Naive thymus-derived CD8-positive, alpha-beta T cell (primary cell): ENCODE measurements at regions not wholly inside any gene's neighbourhood (a gene's known extent, or its start where the extent isn't known, plus 50 kb on each side); places are given as distances from the start of the nearest gene placed in this dataset.
"Not testable (repeated sequence)": the region's sequence is repeated elsewhere in the genome, so short reads cannot be mapped to it uniquely, and the experiment has no call there.

Experiments used
- ATAC-seq, 2 donors: fragments of 150-1000 bp; cut with Tn5 transposase in 1 of 2; sonication (Bioruptor Pico), chemical (Tn5 transposase) in 1 of 2; 1 replicate in 1 of 2; 2 replicates in 1 of 2; pipeline ENCODE4 v1.10.0; 2021; ENCODE audit warnings: mild to moderate bottlenecking in 2 of 2, moderate library complexity in 2 of 2
- POLR2A ChIA-PET: fragments of 350-600 bp; sonication (Branson Sonifier 250); formaldehyde crosslinking; loops from one replicate; lab custom pipeline; 2021; ENCODE audit warnings: antibody characterized with exemption; lab: Charles Lee
- DNase-seq, 10 donors: peaks; one replicate each; pipeline versions ENCODE4 v3.0.0 to v3.0.0-alpha.2; 2020 to 2022
- H3K27ac Mint-ChIP-seq, 10 donors: one replicate each; pipeline ENCODE4 v1.8.0; 2020 to 2022; ENCODE audit warnings: mild to moderate bottlenecking in 10 of 10, mixed read lengths in 10 of 10, moderate library complexity in 4 of 10, inconsistent platforms in 1 of 10
- H3K27me3 Mint-ChIP-seq, 5 donors: one replicate each; pipeline ENCODE4 v1.8.0; 2021 to 2022; ENCODE audit warnings: mixed read lengths in 5 of 5
- H3K36me3 Mint-ChIP-seq, 3 donors: one replicate each; pipeline ENCODE4 v1.8.0; 2020 to 2022; ENCODE audit warnings: mixed read lengths in 3 of 3, mild to moderate bottlenecking in 2 of 3, inconsistent platforms in 1 of 3
- H3K4me1 Mint-ChIP-seq, 4 donors: one replicate each; pipeline ENCODE4 v1.8.0; 2021 to 2022; ENCODE audit warnings: mixed read lengths in 4 of 4
- H3K4me3 Mint-ChIP-seq, 10 donors: one replicate each; pipeline ENCODE4 v1.8.0; 2020 to 2022; ENCODE audit warnings: mild to moderate bottlenecking in 10 of 10, mixed read lengths in 10 of 10, moderate library complexity in 6 of 10, inconsistent platforms in 1 of 10
- H3K9me3 Mint-ChIP-seq, 9 donors: one replicate each; pipeline ENCODE4 v1.8.0; 2020 to 2022; ENCODE audit warnings: mixed read lengths in 9 of 9, mild to moderate bottlenecking in 3 of 9, inconsistent platforms in 1 of 9, moderate library complexity in 1 of 9

- no peaks in the 10 kb centered on the region for H3K9me3 Mint-ChIP-seq
These were observed 226.2 kb upstream of the C1orf174 start for GRCh38 chr1:4126251-4126650.

GRCh38 chr1:4126731-4127591 is 226.9 kb upstream of the C1orf174 start:
- peaks cover 0 to 12% (median 4%) of the 10 kb centered on the region in 5 donors for H3K27me3 Mint-ChIP-seq

More at GRCh38 chr1:4126251-4126650, 226.2 kb upstream of the C1orf174 start:
- H3K27me3 Mint-ChIP-seq = peaks cover 0 to 14% (median 0%) of the 10 kb centered on the region in 5 donors
- no peaks in the 10 kb centered on the region for H3K36me3 Mint-ChIP-seq
- POLR2A ChIA-PET = no interaction called here
- no peak overlapping the region for H3K4me3 Mint-ChIP-seq
- DNase-seq = no peak
- H3K27ac Mint-ChIP-seq = no peak overlapping the region
- no peaks in the 10 kb centered on the region for H3K4me1 Mint-ChIP-seq
- no peak for ATAC-seq

GRCh38 chr1:4127592-4128140 is 227.6 kb upstream of the C1orf174 start:
- no peak overlapping the region for H3K4me3 Mint-ChIP-seq
- POLR2A ChIA-PET = no interaction called here
- no peaks in the 10 kb centered on the region for H3K9me3 Mint-ChIP-seq
- H3K36me3 Mint-ChIP-seq = no peaks in the 10 kb centered on the region
- ATAC-seq (no peak), DNase-seq (no peak)
- H3K27ac Mint-ChIP-seq = no peak overlapping the region
- H3K4me1 Mint-ChIP-seq = no peaks in the 10 kb centered on the region
- H3K27me3 Mint-ChIP-seq = peaks cover 0 to 13% (median 6%) of the 10 kb centered on the region in 5 donors

More at GRCh38 chr1:4126731-4127591, 226.9 kb upstream of the C1orf174 start:
- no peaks in the 10 kb centered on the region for H3K36me3 Mint-ChIP-seq
- no peaks in the 10 kb centered on the region for H3K9me3 Mint-ChIP-seq
- no peak overlapping the region for H3K4me3 Mint-ChIP-seq
- ATAC-seq (no peak), DNase-seq (no peak)
- no peak overlapping the region for H3K27ac Mint-ChIP-seq
- POLR2A ChIA-PET = no interaction called here
- H3K4me1 Mint-ChIP-seq = no peaks in the 10 kb centered on the region

DNA sequence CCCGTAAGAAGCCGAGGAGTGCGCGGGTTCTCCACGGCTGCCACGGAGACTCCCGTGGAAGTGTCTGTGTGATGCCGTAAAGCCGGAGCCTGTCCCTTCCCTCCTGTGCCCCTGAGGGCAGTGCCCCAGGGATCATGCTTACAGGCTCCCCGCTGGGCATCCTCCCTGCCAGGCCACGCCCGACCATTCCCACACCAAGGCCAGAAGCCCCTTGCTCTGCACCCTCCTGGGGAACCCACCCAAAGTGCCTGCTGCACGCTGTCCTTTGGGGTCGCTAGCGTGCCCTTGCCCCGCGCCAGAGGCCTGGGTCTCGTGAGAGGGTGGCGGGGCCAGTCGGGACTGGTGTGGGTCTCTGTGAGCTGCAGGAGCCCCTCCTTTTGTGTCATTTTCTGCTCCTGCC is 228.5 kb upstream of the C1orf174 start:
- no peak overlapping the region for H3K27ac Mint-ChIP-seq
- DNase-seq = no peak
- H3K4me3 Mint-ChIP-seq = no peak overlapping the region
- no peaks in the 10 kb centered on the region for H3K4me1 Mint-ChIP-seq
- H3K27me3 Mint-ChIP-seq = peaks cover 0 to 16% (median 11%) of the 10 kb centered on the region in 5 donors
- no peaks in the 10 kb centered on the region for H3K36me3 Mint-ChIP-seq
- no peaks in the 10 kb centered on the region for H3K9me3 Mint-ChIP-seq
- POLR2A ChIA-PET = no interaction called here
- ATAC-seq = no peak

DNA sequence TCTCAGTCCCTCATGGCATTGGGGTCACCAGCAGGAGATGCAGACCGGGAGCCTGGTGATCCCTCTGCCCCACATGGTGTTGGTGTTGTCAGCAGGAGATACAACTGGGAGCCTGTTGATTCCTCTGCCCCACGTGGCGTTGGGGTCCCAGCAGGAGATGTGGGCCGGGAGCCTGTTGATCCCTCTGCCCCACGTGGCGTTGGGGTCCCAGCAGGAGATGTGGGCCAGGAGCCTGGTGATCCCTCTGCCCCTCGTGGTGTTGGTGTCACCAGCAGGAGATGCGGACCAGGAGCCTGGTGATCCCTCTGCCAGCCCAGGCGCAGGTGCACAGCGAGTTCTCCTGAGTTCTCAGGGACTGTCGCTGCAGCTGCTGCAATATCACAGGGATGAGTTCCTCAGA is 229.6 kb upstream of the C1orf174 start:
- H3K27ac Mint-ChIP-seq = no peak overlapping the region
- no peaks in the 10 kb centered on the region for H3K4me1 Mint-ChIP-seq
- ATAC-seq = no peak
- no peak for DNase-seq
- no peaks in the 10 kb centered on the region for H3K36me3 Mint-ChIP-seq
- POLR2A ChIA-PET = no interaction called here
- H3K27me3 Mint-ChIP-seq = peaks cover 0 to 18% (median 16%) of the 10 kb centered on the region in 5 donors
- H3K9me3 Mint-ChIP-seq = peaks cover 0 to 3% (median 0%) of the 10 kb centered on the region in 9 donors
- no peak overlapping the region for H3K4me3 Mint-ChIP-seq

DNA sequence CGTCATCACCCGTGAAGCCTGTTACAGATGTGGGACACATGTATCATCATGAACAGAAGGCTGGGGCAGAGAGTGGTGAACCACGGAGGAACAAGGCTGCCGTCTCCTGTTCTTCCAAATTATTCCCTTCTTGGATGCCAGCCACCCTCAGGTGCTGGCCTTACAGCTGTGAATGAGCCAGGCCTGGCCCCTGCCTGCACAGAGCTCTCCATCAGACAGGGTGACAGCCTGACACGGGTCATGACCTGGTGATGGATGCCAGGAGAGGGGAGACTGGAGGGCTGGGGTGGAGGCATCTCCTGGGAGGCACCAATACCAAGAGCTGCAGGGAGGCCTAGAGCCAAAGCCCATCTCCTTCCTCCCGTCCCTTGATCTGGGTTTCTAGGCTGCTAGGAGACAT is 230.0 kb upstream of the C1orf174 start:
- H3K27ac Mint-ChIP-seq = no peak overlapping the region
- POLR2A ChIA-PET = no interaction called here
- ATAC-seq = no peak
- no peaks in the 10 kb centered on the region for H3K36me3 Mint-ChIP-seq
- no peak for DNase-seq
- H3K4me3 Mint-ChIP-seq = no peak overlapping the region
- H3K27me3 Mint-ChIP-seq = peaks cover 0 to 18% (median 16%) of the 10 kb centered on the region in 5 donors
- no peaks in the 10 kb centered on the region for H3K4me1 Mint-ChIP-seq
- H3K9me3 Mint-ChIP-seq = peaks cover 0 to 3% (median 0%) of the 10 kb centered on the region in 9 donors

- H3K27me3 Mint-ChIP-seq = peaks cover 0 to 18% (median 16%) of the 10 kb centered on the region in 5 donors
- no peaks in the 10 kb centered on the region for H3K36me3 Mint-ChIP-seq
- POLR2A ChIA-PET = no interaction called here
- ATAC-seq (no peak), DNase-seq (no peak)
- no peaks in the 10 kb centered on the region for H3K4me1 Mint-ChIP-seq
- H3K4me3 Mint-ChIP-seq = no peak overlapping the region
- no peak overlapping the region for H3K27ac Mint-ChIP-seq
- peaks cover 0 to 16% (median 0%) of the 10 kb centered on the region in 9 donors for H3K9me3 Mint-ChIP-seq
These were observed 231.7 kb upstream of the C1orf174 start for GRCh38 chr1:4131734-4132133.

DNA sequence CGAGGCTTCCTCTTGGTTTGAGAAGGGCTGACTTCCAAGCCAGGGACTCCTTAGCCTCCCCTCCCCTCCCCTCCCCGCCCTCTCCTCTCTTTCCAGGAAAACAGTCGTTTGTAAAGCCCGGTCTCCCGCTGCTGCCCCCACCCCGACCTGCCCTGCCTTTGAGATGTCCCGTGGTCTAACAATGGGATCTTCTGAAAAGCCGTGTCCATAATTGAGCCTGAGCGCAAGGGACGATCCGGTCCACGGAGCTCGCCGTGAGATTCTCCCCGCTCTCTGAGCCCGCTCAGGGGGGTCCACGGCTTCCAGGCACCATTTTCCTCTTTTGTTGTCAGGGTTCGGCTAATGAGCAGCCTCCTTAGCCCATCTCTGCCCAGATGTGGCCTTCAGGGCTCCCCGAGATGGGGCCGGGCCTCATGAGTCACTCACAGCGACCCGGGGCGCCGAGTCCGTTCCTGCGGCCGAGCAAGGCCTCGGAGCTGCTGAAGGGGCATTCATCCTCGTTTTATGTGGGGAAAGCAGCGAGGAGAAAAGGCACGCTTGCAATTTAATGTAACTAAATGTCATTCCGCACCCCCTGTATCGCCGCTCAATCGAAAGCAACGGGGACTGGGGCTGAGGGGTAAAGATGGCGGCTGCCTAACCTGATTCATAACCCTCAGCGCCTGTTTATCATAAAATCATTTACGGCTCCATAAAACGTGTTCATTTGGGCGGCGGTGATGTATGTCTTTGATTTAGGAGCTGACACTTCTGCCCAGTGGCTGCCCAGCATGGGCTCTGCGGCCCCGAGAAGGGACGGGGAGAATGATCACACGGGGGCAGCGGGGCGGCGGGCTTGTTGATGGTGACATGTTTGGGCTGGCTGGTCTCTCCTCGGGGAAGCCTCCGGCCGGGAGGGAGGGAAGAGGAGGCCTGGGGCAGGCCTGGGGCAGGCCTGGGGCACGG is 232.6 kb upstream of the C1orf174 start:
- no peaks in the 10 kb centered on the region for H3K36me3 Mint-ChIP-seq
- ATAC-seq = no peak
- H3K27me3 Mint-ChIP-seq = peaks cover 0 to 17% (median 16%) of the 10 kb centered on the region in 5 donors
- peaks cover 0 to 20% (median 0%) of the 10 kb centered on the region in 9 donors for H3K9me3 Mint-ChIP-seq
- no peaks in the 10 kb centered on the region for H3K4me1 Mint-ChIP-seq
- H3K4me3 Mint-ChIP-seq = no peak overlapping the region
- H3K27ac Mint-ChIP-seq = no peak overlapping the region
- POLR2A ChIA-PET = no interaction called here
- no peak for DNase-seq

DNA sequence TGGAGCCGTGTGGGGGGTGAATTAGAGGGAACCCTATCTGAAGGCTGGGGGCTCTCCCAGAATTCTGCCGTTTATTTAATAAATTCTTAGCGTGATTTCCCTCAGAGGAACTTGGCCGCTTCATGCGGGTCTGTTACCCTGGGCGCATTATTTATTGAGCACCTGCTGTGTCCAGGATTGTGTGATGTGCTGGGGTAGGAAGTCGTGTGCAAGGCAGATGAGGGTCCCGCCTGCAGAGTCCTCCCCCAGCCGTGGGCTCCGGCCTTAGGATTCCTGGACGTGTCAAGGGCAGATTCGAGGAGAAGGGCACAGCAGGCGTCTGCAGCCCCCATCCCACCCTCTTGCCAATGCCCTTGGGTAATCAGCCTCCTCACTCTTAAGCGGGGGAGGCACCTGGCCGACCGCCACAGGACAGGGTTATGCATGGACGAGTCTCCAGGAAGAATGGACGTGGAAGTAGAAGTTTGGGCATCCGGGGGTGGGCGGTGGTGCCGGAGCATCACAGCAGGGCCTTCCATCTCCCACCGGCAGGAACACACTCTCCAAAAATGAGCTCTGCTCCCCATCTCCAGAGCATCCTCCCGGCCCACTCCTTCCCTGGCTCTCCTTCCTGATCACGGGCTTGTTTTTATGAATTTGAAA is 233.3 kb upstream of the C1orf174 start:
- ATAC-seq (no peak), DNase-seq (no peak)
- Mint-ChIP-seq H3K27ac (no peak overlapping the region), H3K27me3 (peaks cover 0 to 19% (median 16%) of the 10 kb centered on the region in 5 donors), H3K4me3 (no peak overlapping the region), H3K4me1 (no peaks in the 10 kb centered on the region), H3K36me3 (no peaks in the 10 kb centered on the region), H3K9me3 (peaks cover 0 to 20% (median under 1%) of the 10 kb centered on the region in 9 donors)
- POLR2A ChIA-PET = no interaction called here

GRCh38 chr1:4133939-4134321 is 233.9 kb upstream of the C1orf174 start:
- no peak overlapping the region for H3K4me3 Mint-ChIP-seq
- H3K27ac Mint-ChIP-seq = no peak overlapping the region
- no peaks in the 10 kb centered on the region for H3K4me1 Mint-ChIP-seq
- peaks cover 0 to 20% (median 3%) of the 10 kb centered on the region in 9 donors for H3K9me3 Mint-ChIP-seq
- peaks cover 0 to 21% (median 14%) of the 10 kb centered on the region in 5 donors for H3K27me3 Mint-ChIP-seq
- no peaks in the 10 kb centered on the region for H3K36me3 Mint-ChIP-seq
- POLR2A ChIA-PET = no interaction called here
- no peak for ATAC-seq
- no peak for DNase-seq

DNA sequence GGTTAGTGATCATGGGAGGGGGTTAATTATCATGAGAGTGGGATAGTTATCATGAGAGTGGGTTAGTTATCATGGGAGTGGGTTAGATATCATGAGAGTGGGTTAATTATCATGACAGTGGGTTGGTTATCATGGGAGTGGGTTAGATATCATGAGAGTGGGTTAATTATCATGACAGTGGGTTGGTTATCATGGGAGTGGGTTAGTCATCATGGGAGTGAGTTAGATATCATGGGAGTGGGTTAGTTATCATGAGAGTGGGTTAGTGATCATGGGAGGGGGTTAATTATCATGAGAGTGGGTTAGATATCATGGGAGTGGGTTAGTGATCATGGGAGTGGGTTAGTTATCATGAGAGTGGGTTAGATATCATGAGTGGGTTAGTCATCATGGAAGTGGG is 235.8 kb upstream of the C1orf174 start:
- H3K4me3 Mint-ChIP-seq, ATAC-seq, H3K27ac Mint-ChIP-seq, H3K36me3 Mint-ChIP-seq, POLR2A ChIA-PET, H3K4me1 Mint-ChIP-seq, DNase-seq: not testable (repeated sequence)
- Mint-ChIP-seq H3K9me3 (peaks cover 0 to 20% (median 3%) of the 10 kb centered on the region in 9 donors), H3K27me3 (peaks cover 0 to 37% (median 21%) of the 10 kb centered on the region in 5 donors)
